Chondrocyte (in vitro differentiated cells): ENCODE measurements at regions not wholly inside any gene's neighbourhood (a gene's known extent, or its start where the extent isn't known, plus 50 kb on each side); places are given as distances from the start of the nearest gene placed in this dataset.

ENCODE experiments used
- DNase-seq: peaks from one replicate; pipeline ENCODE4 v3.0.0; 2021; ENCODE audit warnings: mixed read lengths, low spot score
- H3K27ac Mint-ChIP-seq: one replicate; pipeline ENCODE4 v1.8.0; 2021; ENCODE audit warnings: mild to moderate bottlenecking, moderate library complexity, mixed read lengths; ENCODE audit not compliant: unreplicated experiment
- H3K27me3 Mint-ChIP-seq: 2 replicates; pipeline ENCODE4 v1.8.0; 2021; ENCODE audit warnings: low read depth, mixed read lengths
- H3K36me3 Mint-ChIP-seq: 2 replicates; pipeline ENCODE4 v1.8.0; 2021; ENCODE audit warnings: low read depth, mixed read lengths
- H3K4me1 Mint-ChIP-seq: 2 replicates; pipeline ENCODE4 v1.8.0; 2021; ENCODE audit warnings: low read depth, mild to moderate bottlenecking, mixed read lengths
- H3K4me3 Mint-ChIP-seq: one replicate; pipeline ENCODE4 v1.8.0; 2021; ENCODE audit warnings: mild to moderate bottlenecking, moderate library complexity, mixed read lengths; ENCODE audit not compliant: unreplicated experiment
- H3K9me3 Mint-ChIP-seq: 2 replicates; pipeline ENCODE4 v1.8.0; 2021; ENCODE audit warnings: low read depth, mixed read lengths
- TF ChIP-seq, protein P1 (sequence below): fragments of 200-600 bp; sonication (generic); IDR thresholded peaks from 2 replicates; pipeline ENCODE4 v1.5.0; 2021; ENCODE audit warnings: antibody characterized with exemption, mild to moderate bottlenecking, moderate library complexity

DNA sequence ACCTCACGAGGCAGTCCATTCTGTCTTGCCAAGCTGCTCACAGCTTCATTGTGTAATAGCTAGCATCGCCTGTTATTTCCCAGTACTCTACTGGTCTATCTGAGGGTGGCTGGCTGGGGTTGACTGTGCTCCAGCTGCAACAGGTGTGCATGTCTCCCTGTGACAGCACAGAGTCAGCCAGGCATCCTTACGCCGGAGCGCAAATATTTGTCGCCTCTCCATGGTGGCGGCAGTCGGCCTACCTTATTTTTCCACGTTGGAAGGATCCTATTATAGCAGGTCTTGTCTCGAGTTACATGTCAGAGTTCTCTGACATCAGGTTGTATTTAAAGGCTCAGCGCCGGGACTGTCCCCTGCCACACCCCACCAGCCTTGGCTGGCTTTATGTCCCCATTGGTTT, 307.1 kb downstream of the TLE3 start:
- TF ChIP-seq, protein P1, sequence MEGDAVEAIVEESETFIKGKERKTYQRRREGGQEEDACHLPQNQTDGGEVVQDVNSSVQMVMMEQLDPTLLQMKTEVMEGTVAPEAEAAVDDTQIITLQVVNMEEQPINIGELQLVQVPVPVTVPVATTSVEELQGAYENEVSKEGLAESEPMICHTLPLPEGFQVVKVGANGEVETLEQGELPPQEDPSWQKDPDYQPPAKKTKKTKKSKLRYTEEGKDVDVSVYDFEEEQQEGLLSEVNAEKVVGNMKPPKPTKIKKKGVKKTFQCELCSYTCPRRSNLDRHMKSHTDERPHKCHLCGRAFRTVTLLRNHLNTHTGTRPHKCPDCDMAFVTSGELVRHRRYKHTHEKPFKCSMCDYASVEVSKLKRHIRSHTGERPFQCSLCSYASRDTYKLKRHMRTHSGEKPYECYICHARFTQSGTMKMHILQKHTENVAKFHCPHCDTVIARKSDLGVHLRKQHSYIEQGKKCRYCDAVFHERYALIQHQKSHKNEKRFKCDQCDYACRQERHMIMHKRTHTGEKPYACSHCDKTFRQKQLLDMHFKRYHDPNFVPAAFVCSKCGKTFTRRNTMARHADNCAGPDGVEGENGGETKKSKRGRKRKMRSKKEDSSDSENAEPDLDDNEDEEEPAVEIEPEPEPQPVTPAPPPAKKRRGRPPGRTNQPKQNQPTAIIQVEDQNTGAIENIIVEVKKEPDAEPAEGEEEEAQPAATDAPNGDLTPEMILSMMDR: no peak
- H3K4me1 Mint-ChIP-seq: peaks cover 33% of the 10 kb centered on the region
- no peak for DNase-seq
- H3K9me3 Mint-ChIP-seq: peaks cover 12% of the 10 kb centered on the region
- H3K27me3 Mint-ChIP-seq: peaks cover 3% of the 10 kb centered on the region
- H3K36me3 Mint-ChIP-seq: no peaks in the 10 kb centered on the region
- H3K27ac Mint-ChIP-seq: no peak overlapping the region
- H3K4me3 Mint-ChIP-seq: no peak overlapping the region

DNA sequence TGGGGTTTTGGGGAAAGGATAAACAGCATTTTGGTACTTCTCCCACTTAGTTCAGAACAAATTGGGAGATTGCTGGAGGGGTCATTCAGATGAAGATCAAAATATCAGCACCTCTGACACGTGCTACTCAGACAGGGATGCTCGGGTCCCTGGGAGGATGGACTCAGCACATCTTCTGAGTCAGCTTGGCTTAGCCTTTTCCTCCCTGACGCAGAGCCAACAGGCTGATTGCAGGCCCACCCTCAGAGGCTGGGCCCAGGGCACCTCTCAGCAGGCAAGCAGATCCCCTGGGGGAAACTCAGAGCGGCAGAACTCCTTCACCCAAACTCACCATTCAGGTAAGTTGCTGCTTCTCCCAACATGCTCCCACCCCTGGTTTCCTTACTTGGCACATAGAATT, 304.9 kb downstream of the TLE3 start:
- TF ChIP-seq, protein P1: no peak
- no peaks in the 10 kb centered on the region for H3K27me3 Mint-ChIP-seq
- no peak for DNase-seq
- peaks cover 12% of the 10 kb centered on the region for H3K9me3 Mint-ChIP-seq
- H3K4me1 Mint-ChIP-seq: peaks cover 39% of the 10 kb centered on the region
- no peak overlapping the region for H3K4me3 Mint-ChIP-seq
- H3K27ac Mint-ChIP-seq: no peak overlapping the region
- no peaks in the 10 kb centered on the region for H3K36me3 Mint-ChIP-seq

DNA sequence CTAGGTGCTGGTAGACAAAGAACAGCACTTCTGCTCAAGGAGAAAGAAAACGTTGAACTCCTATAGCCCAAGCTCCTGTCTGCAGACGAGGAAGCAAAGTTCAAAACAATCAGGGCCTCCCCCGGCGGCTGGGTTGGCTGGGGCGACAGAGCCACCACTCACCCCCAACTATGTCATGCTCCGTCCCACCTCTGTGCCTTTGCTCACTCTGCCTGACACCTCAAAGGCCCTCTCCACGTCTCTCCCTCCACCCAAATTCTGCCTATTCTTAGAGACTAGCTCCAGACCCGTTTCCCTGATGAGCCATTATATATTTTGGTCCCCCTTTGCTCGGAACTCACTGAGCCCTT, 304.3 kb downstream of the TLE3 start:
- H3K4me1 Mint-ChIP-seq: peaks cover 39% of the 10 kb centered on the region
- H3K27ac Mint-ChIP-seq: peak overlapping the region; percentile 98
- peaks cover 12% of the 10 kb centered on the region for H3K9me3 Mint-ChIP-seq
- no peak overlapping the region for H3K4me3 Mint-ChIP-seq
- H3K27me3 Mint-ChIP-seq: no peaks in the 10 kb centered on the region
- TF ChIP-seq, protein P1: no peak
- no peak for DNase-seq
- no peaks in the 10 kb centered on the region for H3K36me3 Mint-ChIP-seq

DNA sequence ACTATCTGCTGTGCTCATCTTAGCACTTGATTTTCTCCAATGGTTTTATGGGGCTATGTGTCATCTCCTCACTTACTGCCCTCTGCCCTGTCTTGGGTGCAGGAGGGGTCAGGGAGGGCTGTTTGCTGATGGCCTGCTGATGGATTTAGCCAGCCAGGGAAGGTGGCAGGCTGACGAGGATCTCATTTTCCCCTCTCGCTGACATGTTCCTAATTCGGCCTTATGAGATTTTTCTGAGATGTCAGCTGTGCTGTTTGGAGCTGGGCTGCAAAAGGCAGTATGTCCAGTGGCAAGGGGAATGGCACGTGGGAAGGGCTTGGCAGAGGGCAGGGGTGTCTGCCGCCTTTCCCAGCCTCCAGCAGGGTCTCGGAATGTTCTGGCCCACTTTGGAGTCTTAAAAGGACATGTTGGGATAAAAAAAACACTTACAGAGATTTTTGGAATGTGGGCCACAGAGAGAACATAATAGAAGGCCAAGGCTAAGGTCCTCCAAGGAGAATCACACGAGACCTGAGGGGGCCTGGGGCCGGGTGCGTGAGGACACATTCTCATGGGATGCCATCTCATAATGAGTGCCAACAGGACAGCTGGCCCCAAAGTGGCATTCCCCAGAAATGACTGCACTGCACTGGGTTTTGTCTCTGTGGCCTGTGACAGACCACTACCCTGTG, 303.8 kb downstream of the TLE3 start:
- H3K9me3 Mint-ChIP-seq: peaks cover 12% of the 10 kb centered on the region
- peaks cover 42% of the 10 kb centered on the region for H3K4me1 Mint-ChIP-seq
- no peaks in the 10 kb centered on the region for H3K36me3 Mint-ChIP-seq
- peak overlapping the region; percentile 98 for H3K27ac Mint-ChIP-seq
- H3K4me3 Mint-ChIP-seq: no peak overlapping the region
- TF ChIP-seq, protein P1: no peak
- DNase-seq: no peak
- H3K27me3 Mint-ChIP-seq: no peaks in the 10 kb centered on the region

DNA sequence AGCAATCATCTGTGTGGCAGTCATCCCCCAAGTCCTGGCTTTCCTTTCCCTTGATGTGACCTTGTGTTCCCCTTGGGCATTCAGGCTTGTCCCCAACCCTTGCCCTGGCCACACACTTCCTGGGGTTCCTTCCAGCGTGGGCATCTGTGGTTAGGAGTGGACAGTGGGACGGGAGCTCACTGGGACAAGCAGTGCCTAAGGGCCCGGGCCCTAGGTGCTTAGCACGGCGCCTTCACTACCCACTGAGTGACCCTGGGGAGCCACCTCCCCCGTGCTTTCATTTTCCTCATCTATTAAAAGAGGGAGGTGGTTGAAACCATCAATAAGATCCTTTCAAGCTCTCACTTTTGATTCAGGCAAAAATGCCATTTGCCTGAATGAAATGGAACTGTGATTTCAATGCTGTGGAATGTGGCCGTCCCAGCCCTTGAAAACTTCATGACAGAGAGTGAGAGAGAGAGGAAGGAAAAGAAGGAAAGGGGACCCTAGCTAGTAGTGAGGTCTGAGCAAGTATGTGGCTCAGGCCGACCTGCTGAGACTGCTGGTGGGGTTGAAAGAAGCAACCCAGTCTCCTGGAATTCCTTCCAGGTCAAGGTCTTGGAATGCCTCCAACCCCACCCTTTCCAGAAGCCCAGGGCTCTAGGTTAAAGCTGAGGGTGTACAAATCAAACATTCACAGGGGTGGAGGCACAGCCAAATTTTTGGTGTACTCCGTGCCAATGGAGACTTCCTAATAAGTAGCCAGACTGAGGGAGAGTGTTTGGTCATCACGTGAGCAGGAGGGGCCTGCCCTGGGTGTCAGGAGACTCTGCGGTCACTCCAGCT, 302.9 kb downstream of the TLE3 start:
- peak overlapping the region; percentile 98 for H3K27ac Mint-ChIP-seq
- peaks cover 12% of the 10 kb centered on the region for H3K9me3 Mint-ChIP-seq
- DNase-seq: no peak
- TF ChIP-seq, protein P1: no peak
- H3K4me1 Mint-ChIP-seq: peaks cover 44% of the 10 kb centered on the region
- no peaks in the 10 kb centered on the region for H3K27me3 Mint-ChIP-seq
- H3K4me3 Mint-ChIP-seq: peak overlapping the region; percentile 47
- H3K36me3 Mint-ChIP-seq: no peaks in the 10 kb centered on the region
